ENCODE measurements at regions not wholly inside any gene's neighbourhood (a gene's known extent, or its start where the extent isn't known, plus 50 kb on each side); places are given as distances from the start of the nearest gene placed in this dataset.

GRCh38 chr10:130484468-130485180, 348.4 kb downstream of the GLRX3 start:
- WGBS (ENCODE audit: missing lambda C conversion rate), result 18% methylated on average over 16 of the region's 18 CpGs

GRCh38 chr10:130485236-130485957, 349.2 kb downstream of the GLRX3 start:
- ChIA-PET POLR2A (no interaction called here), CTCF (no interaction called here)
- WGBS (ENCODE audit: missing lambda C conversion rate), result 19% methylated on average over 19 of the region's 27 CpGs
- no peak overlapping the region for H3K4me2 ChIP-seq
- H3K4me3 ChIP-seq, result no peak overlapping the region
- no peak for DNase-seq (ENCODE audit: low read depth in 1 of 2, low spot score in 1 of 2)
- no peak overlapping the region for H3K27ac ChIP-seq
- no peaks in the 10 kb centered on the region for H3K4me1 ChIP-seq
- H3K9me3 ChIP-seq, result no peaks in the 10 kb centered on the region
- ATAC-seq, result no peak
- no peak for TF ChIP-seq PHF8 (IDR thresholded peaks at IDR 0.05; ENCODE audit: borderline replicate concordance, low read depth)
- no peak for TF ChIP-seq CBX2 (IDR thresholded peaks at IDR 0.05; ENCODE audit: borderline replicate concordance, low read depth)
- no peak for TF ChIP-seq KDM5A (IDR thresholded peaks at IDR 0.05)
- TF ChIP-seq RNF2 (IDR thresholded peaks at IDR 0.05; ENCODE audit: borderline replicate concordance, low read depth), result no peak
- FAIRE-seq, result no peak

More at GRCh38 chr10:130484468-130485180, 348.4 kb downstream of the GLRX3 start:
- Histone ChIP-seq H3K9me3 (no peaks in the 10 kb centered on the region), H3K4me2 (no peak overlapping the region), H3K27ac (no peak overlapping the region), H3K4me3 (no peak overlapping the region), H3K4me1 (no peaks in the 10 kb centered on the region)
- FAIRE-seq (no peak), DNase-seq (ENCODE audit: low read depth in 1 of 2, low spot score in 1 of 2) (no peak), ATAC-seq (no peak)
- CTCF ChIA-PET, result no interaction called here
- TF ChIP-seq HOXB5 (CRISPR knock-in tag; IDR thresholded peaks at IDR 0.05) (no peak), EHF (CRISPR knock-in tag; IDR thresholded peaks at IDR 0.05) (no peak), ZC3H11A (IDR thresholded peaks at IDR 0.05) (no peak), ZFP36 (IDR thresholded peaks at IDR 0.05; ENCODE audit: borderline replicate concordance, partially characterized antibody) (no peak), HOXA7 (CRISPR knock-in tag; IDR thresholded peaks at IDR 0.05) (no peak), KDM5A (IDR thresholded peaks at IDR 0.05) (no peak), ATOH8 (CRISPR knock-in tag; IDR thresholded peaks at IDR 0.05; ENCODE audit: low read depth) (no peak), CEBPB (IDR thresholded peaks at IDR 0.05) (no peak), CHD4 (IDR thresholded peaks at IDR 0.05; ENCODE audit: borderline replicate concordance) (no peak), CHD2 (IDR thresholded peaks at IDR 0.05; ENCODE audit: low read length, partially characterized antibody) (no peak)
- TF ChIP-seq, protein P1, sequence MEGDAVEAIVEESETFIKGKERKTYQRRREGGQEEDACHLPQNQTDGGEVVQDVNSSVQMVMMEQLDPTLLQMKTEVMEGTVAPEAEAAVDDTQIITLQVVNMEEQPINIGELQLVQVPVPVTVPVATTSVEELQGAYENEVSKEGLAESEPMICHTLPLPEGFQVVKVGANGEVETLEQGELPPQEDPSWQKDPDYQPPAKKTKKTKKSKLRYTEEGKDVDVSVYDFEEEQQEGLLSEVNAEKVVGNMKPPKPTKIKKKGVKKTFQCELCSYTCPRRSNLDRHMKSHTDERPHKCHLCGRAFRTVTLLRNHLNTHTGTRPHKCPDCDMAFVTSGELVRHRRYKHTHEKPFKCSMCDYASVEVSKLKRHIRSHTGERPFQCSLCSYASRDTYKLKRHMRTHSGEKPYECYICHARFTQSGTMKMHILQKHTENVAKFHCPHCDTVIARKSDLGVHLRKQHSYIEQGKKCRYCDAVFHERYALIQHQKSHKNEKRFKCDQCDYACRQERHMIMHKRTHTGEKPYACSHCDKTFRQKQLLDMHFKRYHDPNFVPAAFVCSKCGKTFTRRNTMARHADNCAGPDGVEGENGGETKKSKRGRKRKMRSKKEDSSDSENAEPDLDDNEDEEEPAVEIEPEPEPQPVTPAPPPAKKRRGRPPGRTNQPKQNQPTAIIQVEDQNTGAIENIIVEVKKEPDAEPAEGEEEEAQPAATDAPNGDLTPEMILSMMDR (IDR thresholded peaks at IDR 0.05), result no peak
- TF ChIP-seq, protein P2, sequence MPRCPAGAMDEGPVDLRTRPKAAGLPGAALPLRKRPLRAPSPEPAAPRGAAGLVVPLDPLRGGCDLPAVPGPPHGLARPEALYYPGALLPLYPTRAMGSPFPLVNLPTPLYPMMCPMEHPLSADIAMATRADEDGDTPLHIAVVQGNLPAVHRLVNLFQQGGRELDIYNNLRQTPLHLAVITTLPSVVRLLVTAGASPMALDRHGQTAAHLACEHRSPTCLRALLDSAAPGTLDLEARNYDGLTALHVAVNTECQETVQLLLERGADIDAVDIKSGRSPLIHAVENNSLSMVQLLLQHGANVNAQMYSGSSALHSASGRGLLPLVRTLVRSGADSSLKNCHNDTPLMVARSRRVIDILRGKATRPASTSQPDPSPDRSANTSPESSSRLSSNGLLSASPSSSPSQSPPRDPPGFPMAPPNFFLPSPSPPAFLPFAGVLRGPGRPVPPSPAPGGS (IDR thresholded peaks at IDR 0.05), result no peak
- POLR2A ChIA-PET, result no interaction called here

- WGBS (ENCODE audit: missing lambda C conversion rate), result 25% methylated on average over 24 of the region's 29 CpGs
- H3K4me1 ChIP-seq, result no peaks in the 10 kb centered on the region
- POLR2A ChIA-PET, result no interaction called here
- H3K4me2 ChIP-seq, result no peak overlapping the region
- no peaks in the 10 kb centered on the region for H3K9me3 ChIP-seq
- H3K27ac ChIP-seq, result no peak overlapping the region
- TF ChIP-seq BHLHE40 (IDR thresholded peaks at IDR 0.05; ENCODE audit: low read depth, low read length), result no peak
- TF ChIP-seq RCOR1 (IDR thresholded peaks at IDR 0.05; ENCODE audit: low read depth, low read length), result no peak
- no peak for TF ChIP-seq CHD2 (IDR thresholded peaks at IDR 0.05; ENCODE audit: low read length, partially characterized antibody)
- no peak for TF ChIP-seq USF2 (IDR thresholded peaks at IDR 0.05)
- no peak for TF ChIP-seq FOSB (CRISPR knock-in tag; IDR thresholded peaks at IDR 0.05)
- TF ChIP-seq KDM5A (IDR thresholded peaks at IDR 0.05), result no peak
- no peak for TF ChIP-seq ZSCAN20 (CRISPR knock-in tag; IDR thresholded peaks at IDR 0.05)
- TF ChIP-seq NPAS2 (CRISPR knock-in tag; IDR thresholded peaks at IDR 0.05; ENCODE audit: borderline replicate concordance), result no peak
- DNase-seq (ENCODE audit: low read depth in 1 of 2, low spot score in 1 of 2) (no peak), FAIRE-seq (no peak), ATAC-seq (no peak)
- H3K4me3 ChIP-seq, result no peak overlapping the region
- CTCF ChIA-PET, result no interaction called here
Observed at GRCh38 chr10:130485958-130486895, 350.0 kb downstream of the GLRX3 start.

Data from A549 (cell line).